Fibroblast of skin of left biceps (primary cell): ENCODE measurements at regions not wholly inside any gene's neighbourhood (a gene's known extent, or its start where the extent isn't known, plus 50 kb on each side); places are given as distances from the start of the nearest gene placed in this dataset.

Source experiments
- DNase-seq, 2 experiments: peaks; one replicate each; pipeline ENCODE4 v3.0.0-alpha.2; 2013; ENCODE audit warnings: low read depth in 2 of 2

- no peak for DNase-seq
These were observed 69.0 kb upstream of the PRKCQ start for GRCh38 chr10:6648894-6649720.

GRCh38 chr10:6647811-6648526, 67.9 kb upstream of the PRKCQ start:
- DNase-seq, result no peak

- no peak for DNase-seq
These were observed 63.9 kb upstream of the PRKCQ start for GRCh38 chr10:6643962-6644361.

- no peak for DNase-seq
These were observed 62.8 kb upstream of the PRKCQ start for GRCh38 chr10:6642876-6643275.

- DNase-seq, result no peak
These were observed 60.5 kb upstream of the PRKCQ start for GRCh38 chr10:6640433-6641040.

- DNase-seq, result no peak
These were observed 57.0 kb upstream of the PRKCQ start for GRCh38 chr10:6637053-6637452.

GRCh38 chr10:6635784-6636183, 55.7 kb upstream of the PRKCQ start:
- DNase-seq, result no peak
